Glutamatergic neuron (in vitro differentiated cells): ENCODE measurements at regions not wholly inside any gene's neighbourhood (a gene's known extent, or its start where the extent isn't known, plus 50 kb on each side); places are given as distances from the start of the nearest gene placed in this dataset.

Experiments used
- DNase-seq: peaks from one replicate; pipeline ENCODE4 v3.0.0; 2022
- H3K27ac Mint-ChIP-seq: one replicate; pipeline ENCODE4 v1.8.0; 2020; ENCODE audit warnings: mild to moderate bottlenecking, mixed read lengths, inconsistent platforms; ENCODE audit not compliant: unreplicated experiment
- H3K27me3 Mint-ChIP-seq: one replicate; pipeline ENCODE4 v1.8.0; 2020; ENCODE audit warnings: mild to moderate bottlenecking, moderate library complexity, mixed read lengths, inconsistent platforms; ENCODE audit not compliant: unreplicated experiment
- H3K36me3 Mint-ChIP-seq: one replicate; pipeline ENCODE4 v1.8.0; 2020; ENCODE audit warnings: mild to moderate bottlenecking, mixed read lengths, inconsistent platforms; ENCODE audit not compliant: unreplicated experiment
- H3K4me1 Mint-ChIP-seq: one replicate; pipeline ENCODE4 v1.8.0; 2020; ENCODE audit warnings: mild to moderate bottlenecking, low read depth, mixed read lengths, inconsistent platforms; ENCODE audit not compliant: unreplicated experiment
- H3K4me3 Mint-ChIP-seq: one replicate; pipeline ENCODE4 v1.8.0; 2020; ENCODE audit warnings: mild to moderate bottlenecking, mixed read lengths, inconsistent platforms; ENCODE audit not compliant: unreplicated experiment
- H3K9me3 Mint-ChIP-seq: one replicate; pipeline ENCODE4 v1.8.0; 2020; ENCODE audit warnings: mild to moderate bottlenecking, moderate library complexity, mixed read lengths, inconsistent platforms; ENCODE audit not compliant: unreplicated experiment
- TF ChIP-seq, protein P1 (sequence below): fragments of 200-600 bp; sonication (generic); IDR thresholded peaks from one replicate; pipeline ENCODE4 v1.5.0; 2021; ENCODE audit not compliant: partially characterized antibody, unreplicated experiment

GRCh38 chr13:76336889-76337844 is 549.0 kb downstream of the KCTD12 start:
- Mint-ChIP-seq H3K4me1 (no peaks in the 10 kb centered on the region), H3K9me3 (no peaks in the 10 kb centered on the region), H3K36me3 (no peaks in the 10 kb centered on the region), H3K4me3 (no peak overlapping the region), H3K27ac (no peak overlapping the region), H3K27me3 (no peaks in the 10 kb centered on the region)
- no peak for DNase-seq
- TF ChIP-seq, protein P1, sequence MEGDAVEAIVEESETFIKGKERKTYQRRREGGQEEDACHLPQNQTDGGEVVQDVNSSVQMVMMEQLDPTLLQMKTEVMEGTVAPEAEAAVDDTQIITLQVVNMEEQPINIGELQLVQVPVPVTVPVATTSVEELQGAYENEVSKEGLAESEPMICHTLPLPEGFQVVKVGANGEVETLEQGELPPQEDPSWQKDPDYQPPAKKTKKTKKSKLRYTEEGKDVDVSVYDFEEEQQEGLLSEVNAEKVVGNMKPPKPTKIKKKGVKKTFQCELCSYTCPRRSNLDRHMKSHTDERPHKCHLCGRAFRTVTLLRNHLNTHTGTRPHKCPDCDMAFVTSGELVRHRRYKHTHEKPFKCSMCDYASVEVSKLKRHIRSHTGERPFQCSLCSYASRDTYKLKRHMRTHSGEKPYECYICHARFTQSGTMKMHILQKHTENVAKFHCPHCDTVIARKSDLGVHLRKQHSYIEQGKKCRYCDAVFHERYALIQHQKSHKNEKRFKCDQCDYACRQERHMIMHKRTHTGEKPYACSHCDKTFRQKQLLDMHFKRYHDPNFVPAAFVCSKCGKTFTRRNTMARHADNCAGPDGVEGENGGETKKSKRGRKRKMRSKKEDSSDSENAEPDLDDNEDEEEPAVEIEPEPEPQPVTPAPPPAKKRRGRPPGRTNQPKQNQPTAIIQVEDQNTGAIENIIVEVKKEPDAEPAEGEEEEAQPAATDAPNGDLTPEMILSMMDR: no peak

- Mint-ChIP-seq H3K9me3 (no peaks in the 10 kb centered on the region), H3K27me3 (no peaks in the 10 kb centered on the region), H3K4me1 (no peaks in the 10 kb centered on the region), H3K36me3 (no peaks in the 10 kb centered on the region), H3K27ac (no peak overlapping the region), H3K4me3 (no peak overlapping the region)
- TF ChIP-seq, protein P1: no peak
- DNase-seq: no peak
These were observed 550.7 kb downstream of the KCTD12 start for GRCh38 chr13:76335463-76335862.

GRCh38 chr13:76331943-76332712 is 554.1 kb downstream of the KCTD12 start:
- Mint-ChIP-seq H3K9me3 (no peaks in the 10 kb centered on the region), H3K36me3 (no peaks in the 10 kb centered on the region), H3K27ac (no peak overlapping the region), H3K4me3 (no peak overlapping the region), H3K27me3 (no peaks in the 10 kb centered on the region), H3K4me1 (no peaks in the 10 kb centered on the region)
- TF ChIP-seq, protein P1: no peak
- no peak for DNase-seq

- Mint-ChIP-seq H3K27ac (no peak overlapping the region), H3K27me3 (no peaks in the 10 kb centered on the region), H3K9me3 (no peaks in the 10 kb centered on the region), H3K36me3 (no peaks in the 10 kb centered on the region), H3K4me1 (no peaks in the 10 kb centered on the region), H3K4me3 (no peak overlapping the region)
- TF ChIP-seq, protein P1: no peak
- no peak for DNase-seq
These were observed 555.4 kb downstream of the KCTD12 start for GRCh38 chr13:76330761-76331160.
